ENCODE measurements at regions not wholly inside any gene's neighbourhood (a gene's known extent, or its start where the extent isn't known, plus 50 kb on each side); places are given as distances from the start of the nearest gene placed in this dataset.

GRCh38 chr16:6266703-6267102 lies 1065.9 kb upstream of the RBFOX1 start:
- no peaks in the 10 kb centered on the region for H3K9me3 ChIP-seq
- no peak overlapping the region for H3K27ac ChIP-seq
- H3K36me3 ChIP-seq (ENCODE audit: low read depth, missing control alignments): no peaks in the 10 kb centered on the region
- H3K27me3 ChIP-seq: no peaks in the 10 kb centered on the region
- no peaks in the 10 kb centered on the region for H3K4me1 ChIP-seq
- DNase-seq: no peak
- intact Hi-C loops (cut with DNase I; ENCODE audit: low total_unique reads): no loop called here
- no peak overlapping the region for H3K4me3 ChIP-seq
- 90 to 100% methylated on average over 2 of the region's 2 CpGs for WGBS, 2 donors
- TF ChIP-seq CTCF (IDR thresholded peaks at IDR 0.05) (no peak), POLR2A (IDR thresholded peaks at IDR 0.05) (no peak)

- no peaks in the 10 kb centered on the region for H3K9me3 ChIP-seq
- TF ChIP-seq CTCF (IDR thresholded peaks at IDR 0.05) (no peak), POLR2A (IDR thresholded peaks at IDR 0.05) (no peak)
- H3K27ac ChIP-seq: no peak overlapping the region
- intact Hi-C loops (cut with DNase I; ENCODE audit: low total_unique reads): no loop called here
- H3K4me1 ChIP-seq: no peaks in the 10 kb centered on the region
- DNase-seq: no peak
- no peak overlapping the region for H3K4me3 ChIP-seq
- 84 to 85% methylated on average over 4 of the region's 4 CpGs for WGBS, 2 donors
- no peaks in the 10 kb centered on the region for H3K36me3 ChIP-seq (ENCODE audit: low read depth, missing control alignments)
- H3K27me3 ChIP-seq: no peaks in the 10 kb centered on the region
These were observed 1066.7 kb upstream of the RBFOX1 start for GRCh38 chr16:6265968-6266367.

- intact Hi-C loops (cut with DNase I; ENCODE audit: low total_unique reads): no loop called here
- Histone ChIP-seq H3K4me1 (no peaks in the 10 kb centered on the region), H3K9me3 (no peaks in the 10 kb centered on the region), H3K4me3 (no peak overlapping the region), H3K36me3 (ENCODE audit: low read depth, missing control alignments) (no peaks in the 10 kb centered on the region), H3K27me3 (no peaks in the 10 kb centered on the region), H3K27ac (no peak overlapping the region)
- TF ChIP-seq CTCF (IDR thresholded peaks at IDR 0.05) (no peak), POLR2A (IDR thresholded peaks at IDR 0.05) (no peak)
- 75 to 80% methylated on average over 3 of the region's 3 CpGs for WGBS, 2 donors
- no peak for DNase-seq
These were observed 1074.6 kb upstream of the RBFOX1 start for GRCh38 chr16:6258056-6258455.

GRCh38 chr16:6252541-6252940 lies 1080.1 kb upstream of the RBFOX1 start:
- 77% methylated on average over 4 of the region's 4 CpGs for WGBS, 2 donors
- Histone ChIP-seq H3K4me3 (no peak overlapping the region), H3K36me3 (ENCODE audit: low read depth, missing control alignments) (no peaks in the 10 kb centered on the region), H3K27ac (no peak overlapping the region), H3K27me3 (no peaks in the 10 kb centered on the region), H3K4me1 (no peaks in the 10 kb centered on the region), H3K9me3 (no peaks in the 10 kb centered on the region)
- intact Hi-C loops (cut with DNase I; ENCODE audit: low total_unique reads): no loop called here
- TF ChIP-seq CTCF (IDR thresholded peaks at IDR 0.05) (no peak), POLR2A (IDR thresholded peaks at IDR 0.05) (no peak)
- no peak for DNase-seq

- no peak for DNase-seq
- H3K9me3 ChIP-seq: no peaks in the 10 kb centered on the region
- no peaks in the 10 kb centered on the region for H3K4me1 ChIP-seq
- H3K27me3 ChIP-seq: no peaks in the 10 kb centered on the region
- H3K36me3 ChIP-seq (ENCODE audit: low read depth, missing control alignments): no peaks in the 10 kb centered on the region
- no peak overlapping the region for H3K27ac ChIP-seq
- intact Hi-C loops (cut with DNase I; ENCODE audit: low total_unique reads): no loop called here
- no peak for TF ChIP-seq POLR2A (IDR thresholded peaks at IDR 0.05)
- TF ChIP-seq CTCF (IDR thresholded peaks at IDR 0.05): no peak
- WGBS, 2 donors: 53 to 56% methylated on average over 3 of the region's 3 CpGs
- H3K4me3 ChIP-seq: no peak overlapping the region
These were observed 1082.1 kb upstream of the RBFOX1 start for GRCh38 chr16:6250511-6250910.
